ENCODE measurements at regions not wholly inside any gene's neighbourhood (a gene's known extent, or its start where the extent isn't known, plus 50 kb on each side); places are given as distances from the start of the nearest gene placed in this dataset.

- no peak for DNase-seq
Observed at GRCh38 chr5:33321026-33321425, 119.7 kb upstream of the TARS1 start.

GRCh38 chr5:33322632-33323031, 118.1 kb upstream of the TARS1 start:
- Histone ChIP-seq H3K4me1 (peaks cover 0 to 23% (median 0%) of the 10 kb centered on the region in 9 donors), H3K9me3 (no peaks in the 10 kb centered on the region), H3K36me3 (no peaks in the 10 kb centered on the region), H3K27ac (peak overlapping the region in 6 of 10 donors; percentile 4 to 70 (median 32)), H3K27me3 (no peaks in the 10 kb centered on the region), H3K4me3 (no peak overlapping the region)
- 86 to 93% methylated on average over 4 of the region's 4 CpGs for WGBS, 2 donors
- TF ChIP-seq CTCF (IDR thresholded peaks at IDR 0.05): no peak
- peak in 5 of 8 donors; percentile 33 to 62 (median 51) for ATAC-seq
- intact Hi-C loops (cut with DNase I): no loop called here
- no peak for DNase-seq

More at GRCh38 chr5:33321026-33321425, 119.7 kb upstream of the TARS1 start:
- Histone ChIP-seq H3K27me3 (no peaks in the 10 kb centered on the region), H3K9me3 (no peaks in the 10 kb centered on the region), H3K27ac (peak overlapping the region in 6 of 10 donors; percentile 17 to 80 (median 34)), H3K4me3 (no peak overlapping the region), H3K36me3 (no peaks in the 10 kb centered on the region), H3K4me1 (peaks cover 0 to 23% (median 0%) of the 10 kb centered on the region in 9 donors)
- no peak for TF ChIP-seq CTCF (IDR thresholded peaks at IDR 0.05)
- intact Hi-C loops (cut with DNase I): no loop called here
- peak in 7 of 8 donors; percentile 54 to 91 (median 68) for ATAC-seq
- 59 to 73% methylated on average over 1 of the region's 1 CpG for WGBS, 2 donors

- no peaks in the 10 kb centered on the region for H3K9me3 ChIP-seq
- H3K4me1 ChIP-seq: peaks cover 0 to 16% (median 0%) of the 10 kb centered on the region in 9 donors
- no peaks in the 10 kb centered on the region for H3K36me3 ChIP-seq
- H3K27ac ChIP-seq: no peak overlapping the region
- intact Hi-C loops (cut with DNase I): no loop called here
- DNase-seq (no peak), ATAC-seq (no peak)
- H3K27me3 ChIP-seq: no peaks in the 10 kb centered on the region
- no peak for TF ChIP-seq CTCF (IDR thresholded peaks at IDR 0.05)
- WGBS, 2 donors: 91 to 93% methylated on average over 2 of the region's 2 CpGs
- H3K4me3 ChIP-seq: no peak overlapping the region
Observed at GRCh38 chr5:33324667-33325307, 116.0 kb upstream of the TARS1 start.

- no peak overlapping the region for H3K27ac ChIP-seq
- 77 to 81% methylated on average over 1 of the region's 1 CpG for WGBS, 2 donors
Observed at GRCh38 chr5:33328818-33329217, 111.9 kb upstream of the TARS1 start.

More at GRCh38 chr5:33328818-33329217, 111.9 kb upstream of the TARS1 start:
- intact Hi-C loops (cut with DNase I): no loop called here
- H3K4me1 ChIP-seq: peaks cover 0 to 12% (median 0%) of the 10 kb centered on the region in 9 donors
- H3K9me3 ChIP-seq: no peaks in the 10 kb centered on the region
- TF ChIP-seq CTCF (IDR thresholded peaks at IDR 0.05): no peak
- H3K4me3 ChIP-seq: no peak overlapping the region
- no peak for ATAC-seq
- H3K36me3 ChIP-seq: no peaks in the 10 kb centered on the region
- no peaks in the 10 kb centered on the region for H3K27me3 ChIP-seq
- DNase-seq: no peak

Measured in heart right ventricle (tissue), 16 donors.